ENCODE measurements at regions not wholly inside any gene's neighbourhood (a gene's known extent, or its start where the extent isn't known, plus 50 kb on each side); places are given as distances from the start of the nearest gene placed in this dataset.

- H3K4me1 Mint-ChIP-seq: no peaks in the 10 kb centered on the region
- no peak overlapping the region for H3K4me3 Mint-ChIP-seq
- no peak overlapping the region for H3K27ac Mint-ChIP-seq
- intact Hi-C loops (cut with micrococcal nuclease): no loop called here
- no peak for DNase-seq
- no peaks in the 10 kb centered on the region for H3K36me3 Mint-ChIP-seq (ENCODE audit: low read depth)
- no peaks in the 10 kb centered on the region for H3K27me3 Mint-ChIP-seq
- no peaks in the 10 kb centered on the region for H3K9me3 Mint-ChIP-seq
Measured at GRCh38 chr16:9682320-9682719, 499.9 kb downstream of the GRIN2A start.

DNA sequence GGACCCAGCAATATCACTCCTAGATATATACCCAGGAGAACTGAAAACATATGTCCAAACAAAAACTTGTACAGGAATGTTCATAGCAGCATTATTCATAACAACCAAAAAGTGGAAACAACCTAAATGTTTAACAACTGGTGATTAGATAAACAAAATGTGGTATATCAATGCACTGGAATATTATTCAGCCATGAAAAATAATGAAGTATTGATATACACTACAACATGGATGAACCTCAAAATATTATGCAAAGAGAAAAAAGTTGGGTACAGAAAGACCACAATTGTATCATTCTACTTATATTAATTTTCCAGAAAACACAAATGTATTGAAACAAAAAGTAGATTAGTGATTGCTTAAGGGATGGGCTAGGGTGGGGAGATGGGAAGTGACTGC lies 498.6 kb downstream of the GRIN2A start:
- no peaks in the 10 kb centered on the region for H3K4me1 Mint-ChIP-seq
- H3K9me3 Mint-ChIP-seq: no peaks in the 10 kb centered on the region
- intact Hi-C loops (cut with micrococcal nuclease): no loop called here
- no peak for DNase-seq
- no peaks in the 10 kb centered on the region for H3K36me3 Mint-ChIP-seq (ENCODE audit: low read depth)
- H3K27ac Mint-ChIP-seq: no peak overlapping the region
- H3K27me3 Mint-ChIP-seq: no peaks in the 10 kb centered on the region
- no peak overlapping the region for H3K4me3 Mint-ChIP-seq

DNA sequence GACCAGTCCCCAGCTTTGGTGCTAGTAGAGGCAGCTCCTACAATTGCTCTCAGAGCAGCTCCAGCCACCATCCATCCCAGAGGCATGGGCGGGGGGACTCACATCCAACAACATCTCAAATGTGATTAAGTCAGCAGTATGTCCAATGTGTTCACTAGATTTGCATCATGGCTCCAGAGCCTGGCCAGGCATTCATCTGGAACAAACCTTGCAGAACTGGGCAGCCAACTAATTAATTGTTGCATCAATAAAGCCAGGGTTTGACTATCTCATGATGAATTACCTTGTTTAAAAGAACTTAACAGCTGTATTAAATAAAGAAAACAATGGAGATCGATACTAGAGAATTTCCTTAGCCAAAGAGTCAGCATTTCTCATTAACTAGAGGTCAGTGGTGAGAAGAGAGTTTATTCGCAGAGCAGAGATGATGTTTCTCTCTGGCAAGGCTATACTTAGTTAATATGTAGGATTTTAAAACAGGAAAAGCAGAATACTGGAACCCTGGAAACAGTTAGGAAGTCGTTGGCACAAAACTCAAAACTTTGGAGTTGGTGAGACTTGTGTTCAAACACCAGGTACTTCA lies 494.4 kb downstream of the GRIN2A start:
- intact Hi-C loops (cut with micrococcal nuclease): no loop called here
- no peaks in the 10 kb centered on the region for H3K27me3 Mint-ChIP-seq
- DNase-seq: no peak
- H3K4me1 Mint-ChIP-seq: no peaks in the 10 kb centered on the region
- no peaks in the 10 kb centered on the region for H3K9me3 Mint-ChIP-seq
- H3K4me3 Mint-ChIP-seq: no peak overlapping the region
- H3K36me3 Mint-ChIP-seq (ENCODE audit: low read depth): no peaks in the 10 kb centered on the region
- H3K27ac Mint-ChIP-seq: no peak overlapping the region

DNA sequence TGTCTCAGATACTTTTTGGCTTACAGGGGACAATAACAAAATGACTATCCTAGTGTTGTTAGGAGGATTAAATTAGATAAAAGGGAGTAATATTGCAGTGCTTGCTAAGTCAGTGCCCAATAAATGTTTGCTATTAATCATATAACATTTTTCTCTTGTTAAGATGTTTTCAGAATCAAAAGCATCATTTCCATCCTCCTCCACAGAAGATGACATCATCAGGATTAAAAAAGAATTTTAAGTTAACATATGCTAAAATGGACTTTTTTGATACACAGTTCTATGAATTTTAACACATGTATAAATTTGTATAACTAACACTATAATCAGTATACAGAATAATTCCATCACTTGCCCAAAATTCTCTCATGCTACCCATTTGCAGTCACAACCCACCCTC lies 492.6 kb downstream of the GRIN2A start:
- H3K9me3 Mint-ChIP-seq: no peaks in the 10 kb centered on the region
- no peak for DNase-seq
- no peak overlapping the region for H3K4me3 Mint-ChIP-seq
- H3K27ac Mint-ChIP-seq: no peak overlapping the region
- no peaks in the 10 kb centered on the region for H3K27me3 Mint-ChIP-seq
- H3K4me1 Mint-ChIP-seq: no peaks in the 10 kb centered on the region
- intact Hi-C loops (cut with micrococcal nuclease): no loop called here
- no peaks in the 10 kb centered on the region for H3K36me3 Mint-ChIP-seq (ENCODE audit: low read depth)

DNA sequence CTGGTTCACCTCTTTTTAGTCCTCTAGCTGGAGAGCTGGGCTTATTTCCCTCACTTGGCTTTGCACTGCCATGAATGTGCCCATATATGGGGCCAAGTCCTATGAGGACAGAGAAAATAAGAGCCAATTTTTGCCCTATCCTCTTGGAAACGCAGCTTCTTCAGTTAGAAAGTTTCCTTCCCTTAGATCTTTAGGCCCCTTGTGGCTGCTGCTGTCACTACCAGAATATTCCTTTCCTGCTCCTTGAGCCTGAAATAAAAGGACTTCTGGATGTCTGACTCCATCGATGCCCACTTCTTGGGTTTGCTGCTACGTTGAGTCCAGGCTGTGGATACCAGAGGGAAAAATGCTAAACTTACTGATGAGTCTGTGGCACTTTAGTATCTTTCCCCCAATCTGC lies 487.1 kb downstream of the GRIN2A start:
- no peak overlapping the region for H3K27ac Mint-ChIP-seq
- H3K27me3 Mint-ChIP-seq: no peaks in the 10 kb centered on the region
- H3K4me1 Mint-ChIP-seq: no peaks in the 10 kb centered on the region
- no peaks in the 10 kb centered on the region for H3K36me3 Mint-ChIP-seq (ENCODE audit: low read depth)
- H3K4me3 Mint-ChIP-seq: no peak overlapping the region
- no peak for DNase-seq
- no peaks in the 10 kb centered on the region for H3K9me3 Mint-ChIP-seq
- intact Hi-C loops (cut with micrococcal nuclease): no loop called here
